ENCODE measurements at regions not wholly inside any gene's neighbourhood (a gene's known extent, or its start where the extent isn't known, plus 50 kb on each side); places are given as distances from the start of the nearest gene placed in this dataset.

GRCh38 chr12:24255920-24256665, 306.6 kb upstream of the SOX5 start:
- DNase-seq = no peak

GRCh38 chr12:24252602-24253001, 303.1 kb upstream of the SOX5 start:
- DNase-seq = no peak

- no peak for DNase-seq
Measured at GRCh38 chr12:24246934-24247333, 297.5 kb upstream of the SOX5 start.

- DNase-seq = no peak
Measured at GRCh38 chr12:24246376-24246775, 296.9 kb upstream of the SOX5 start.

- no peak for DNase-seq
Measured at GRCh38 chr12:24244801-24245200, 295.3 kb upstream of the SOX5 start.

- DNase-seq = no peak
Measured at GRCh38 chr12:24244231-24244630, 294.8 kb upstream of the SOX5 start.

GRCh38 chr12:24240707-24241106, 291.2 kb upstream of the SOX5 start:
- DNase-seq = no peak

GRCh38 chr12:24233519-24234246, 284.2 kb upstream of the SOX5 start:
- DNase-seq = no peak

GRCh38 chr12:24232531-24232930, 283.1 kb upstream of the SOX5 start:
- no peak for DNase-seq

- no peak for DNase-seq
Measured at GRCh38 chr12:24231298-24231697, 281.8 kb upstream of the SOX5 start.

GRCh38 chr12:24230061-24230701, 280.7 kb upstream of the SOX5 start:
- DNase-seq = no peak

- no peak for DNase-seq
Measured at GRCh38 chr12:24229031-24229700, 279.7 kb upstream of the SOX5 start.

GRCh38 chr12:24228371-24228770, 278.9 kb upstream of the SOX5 start:
- DNase-seq = no peak

GRCh38 chr12:24227551-24227950, 278.1 kb upstream of the SOX5 start:
- DNase-seq = no peak

- DNase-seq = no peak
Measured at GRCh38 chr12:24226745-24227350, 277.4 kb upstream of the SOX5 start.

- DNase-seq = no peak
Measured at GRCh38 chr12:24224401-24224800, 274.9 kb upstream of the SOX5 start.

- no peak for DNase-seq
Measured at GRCh38 chr12:24223926-24224325, 274.5 kb upstream of the SOX5 start.

- no peak for DNase-seq
Measured at GRCh38 chr12:24222968-24223367, 273.5 kb upstream of the SOX5 start.

GRCh38 chr12:24212496-24212895, 263.0 kb upstream of the SOX5 start:
- DNase-seq = no peak

GRCh38 chr12:24206621-24207020, 257.2 kb upstream of the SOX5 start:
- DNase-seq = no peak

- DNase-seq = no peak
Measured at GRCh38 chr12:24201258-24201970, 251.9 kb upstream of the SOX5 start.

GRCh38 chr12:24200010-24200409, 250.5 kb upstream of the SOX5 start:
- no peak for DNase-seq
